ENCODE measurements at regions not wholly inside any gene's neighbourhood (a gene's known extent, or its start where the extent isn't known, plus 50 kb on each side); places are given as distances from the start of the nearest gene placed in this dataset.

GRCh38 chr11:70688142-70688541, 289.8 kb downstream of the CTTN start:
- no peak for DNase-seq

- DNase-seq = no peak
These were observed 291.4 kb downstream of the CTTN start for GRCh38 chr11:70689764-70690163.

GRCh38 chr11:70692131-70692530, 293.8 kb downstream of the CTTN start:
- DNase-seq = no peak

GRCh38 chr11:70694371-70694770, 296.0 kb downstream of the CTTN start:
- DNase-seq = no peak

DNA sequence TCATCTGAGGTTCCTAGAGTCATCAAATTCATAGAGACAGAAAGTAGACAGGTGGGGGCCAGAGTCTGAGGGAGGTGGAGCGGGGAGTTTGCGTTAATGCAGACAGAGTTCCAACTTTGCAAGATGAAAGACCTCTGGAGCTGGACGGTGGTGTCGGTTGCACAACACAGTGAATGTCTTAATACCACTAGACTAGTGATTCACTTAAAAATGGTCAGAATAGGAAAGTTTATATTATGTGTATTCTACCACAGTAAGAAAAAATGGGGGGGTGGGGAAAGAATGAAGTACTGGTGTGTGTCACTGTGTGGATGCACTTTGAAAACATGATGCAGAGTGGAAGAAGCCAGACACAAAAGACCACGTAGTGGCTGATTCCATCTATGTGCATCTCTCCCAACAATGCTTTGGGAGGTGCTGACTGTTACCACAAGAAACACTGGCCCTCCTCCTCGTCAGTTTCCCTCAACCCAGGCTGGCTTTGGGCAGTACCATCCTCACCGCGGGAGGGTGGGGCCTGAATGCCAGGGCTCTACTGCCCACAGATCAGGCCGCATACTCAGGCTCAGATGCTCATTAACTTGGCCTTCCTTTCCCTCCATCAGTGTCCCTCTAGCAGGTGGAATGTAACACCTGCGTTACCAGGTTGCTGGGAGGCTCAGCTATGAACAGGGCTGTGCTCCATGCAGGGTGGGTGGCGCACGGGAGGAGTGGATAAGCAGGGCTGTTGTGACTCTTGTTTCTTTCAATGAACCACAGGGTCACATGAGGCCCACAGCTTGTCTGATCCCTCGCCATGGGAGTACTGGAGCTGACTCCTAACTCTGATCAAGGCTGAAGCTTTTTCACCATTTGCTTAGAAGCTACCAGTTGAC, 297.0 kb downstream of the CTTN start:
- DNase-seq = no peak

DNA sequence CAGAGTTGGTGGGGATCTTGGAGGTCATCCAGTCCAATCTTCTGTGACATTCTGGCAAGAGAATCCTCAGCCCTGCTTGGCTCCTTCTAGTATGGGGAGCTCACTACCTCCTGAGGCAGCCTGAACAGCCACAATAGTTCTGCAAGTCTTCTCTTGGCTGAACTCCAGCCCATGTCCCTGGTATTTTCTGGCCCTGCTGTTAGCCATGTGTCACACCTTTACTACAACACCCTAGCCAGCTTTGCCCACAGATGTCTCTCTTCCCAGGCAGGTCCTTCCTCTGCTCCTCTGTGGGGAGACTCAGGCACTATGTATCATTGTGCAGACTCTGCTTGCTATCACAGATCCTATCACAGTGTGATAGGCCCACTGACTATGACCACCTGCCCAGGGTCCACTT, 297.7 kb downstream of the CTTN start:
- DNase-seq = no peak

- DNase-seq = no peak
These were observed 298.2 kb downstream of the CTTN start for GRCh38 chr11:70696564-70696963.

DNA sequence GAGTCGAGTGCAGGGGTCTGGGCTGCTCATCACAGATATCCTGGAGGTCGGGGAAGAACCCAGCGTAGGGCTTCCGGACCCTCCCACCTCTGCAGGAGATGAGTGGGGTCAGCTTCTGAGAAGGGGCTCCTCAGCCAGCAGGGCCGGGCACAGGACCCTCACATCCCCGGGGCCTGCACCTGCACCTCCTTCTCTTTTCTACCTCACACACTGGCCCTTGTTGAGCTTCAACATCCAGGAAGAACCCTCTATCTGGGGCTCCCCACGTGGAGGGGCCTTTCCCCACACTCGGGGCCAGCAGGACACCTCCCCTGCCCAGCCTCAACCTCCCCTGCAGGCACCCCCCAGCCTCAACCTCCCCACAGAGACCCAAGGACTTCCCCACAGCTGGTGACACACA, 299.4 kb downstream of the CTTN start:
- DNase-seq = no peak

GRCh38 chr11:70698871-70699270, 300.5 kb downstream of the CTTN start:
- no peak for DNase-seq

GRCh38 chr11:70699294-70700221, 301.2 kb downstream of the CTTN start:
- DNase-seq = no peak

- DNase-seq = no peak
These were observed 302.1 kb downstream of the CTTN start for GRCh38 chr11:70700453-70700852.

DNA sequence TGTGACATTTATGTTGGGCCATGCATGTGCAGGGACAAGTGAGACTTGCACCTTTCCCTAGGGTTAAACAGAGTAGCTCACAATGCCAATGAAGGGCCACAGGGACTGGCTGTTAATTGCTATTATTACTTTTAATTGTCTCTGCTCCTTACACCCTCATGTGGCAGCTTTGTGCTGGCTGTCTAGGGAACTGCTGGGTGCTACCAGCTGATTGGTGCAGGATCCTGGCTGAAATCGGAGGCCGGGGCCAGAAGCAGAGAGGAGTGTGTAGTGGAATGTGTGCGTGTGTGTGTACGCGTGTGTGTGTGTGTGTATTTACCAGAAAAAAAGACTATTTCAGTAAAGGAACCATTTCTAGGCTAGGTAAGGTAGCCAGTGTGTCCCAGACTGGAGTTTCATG, 302.5 kb downstream of the CTTN start:
- no peak for DNase-seq

- no peak for DNase-seq
These were observed 303.8 kb downstream of the CTTN start for GRCh38 chr11:70702040-70702648.

DNA sequence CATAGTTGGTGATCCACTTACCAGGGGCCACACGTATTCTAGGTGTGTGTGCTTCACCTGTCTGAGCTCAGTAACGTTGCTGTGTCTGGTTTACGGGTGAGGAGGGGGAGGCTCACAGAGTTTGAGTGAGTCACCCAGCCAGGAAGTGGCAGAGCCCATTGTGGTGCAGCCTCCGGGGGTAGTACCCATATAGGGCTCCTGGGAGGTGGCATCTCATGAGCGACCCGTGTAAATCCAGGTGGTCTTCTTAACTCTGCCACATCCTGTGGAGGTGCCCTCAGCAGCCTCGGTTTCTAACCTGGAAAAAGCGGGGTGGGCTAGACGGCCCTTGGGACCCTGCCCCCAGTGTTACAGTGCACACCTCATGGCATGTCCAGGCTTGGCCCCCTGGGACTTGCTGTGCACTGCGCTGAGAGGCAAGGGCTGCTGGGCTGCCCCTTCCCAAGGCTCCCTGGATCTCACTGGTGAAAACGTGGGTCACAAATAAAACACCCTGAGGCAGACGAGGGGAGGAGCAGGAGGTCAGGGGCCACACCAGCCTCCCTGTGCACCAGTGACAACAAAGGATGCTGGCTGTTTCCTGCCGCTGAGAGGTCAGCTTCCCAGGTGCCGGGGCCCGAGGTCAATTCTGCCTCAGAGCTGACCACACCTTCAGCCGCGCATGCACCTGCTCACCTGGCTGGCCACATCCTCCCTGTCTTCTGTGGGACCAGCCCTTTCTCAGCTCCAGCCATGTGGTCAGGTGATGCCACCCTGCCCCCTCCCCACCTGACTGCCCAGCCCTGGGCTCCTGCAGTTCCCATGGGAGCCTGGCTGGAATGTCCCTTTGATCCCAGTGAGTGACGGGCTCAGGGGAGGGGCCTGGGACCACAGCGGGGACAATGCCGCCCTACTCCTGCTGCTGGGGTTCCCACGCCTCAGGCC, 305.1 kb downstream of the CTTN start:
- no peak for DNase-seq

DNA sequence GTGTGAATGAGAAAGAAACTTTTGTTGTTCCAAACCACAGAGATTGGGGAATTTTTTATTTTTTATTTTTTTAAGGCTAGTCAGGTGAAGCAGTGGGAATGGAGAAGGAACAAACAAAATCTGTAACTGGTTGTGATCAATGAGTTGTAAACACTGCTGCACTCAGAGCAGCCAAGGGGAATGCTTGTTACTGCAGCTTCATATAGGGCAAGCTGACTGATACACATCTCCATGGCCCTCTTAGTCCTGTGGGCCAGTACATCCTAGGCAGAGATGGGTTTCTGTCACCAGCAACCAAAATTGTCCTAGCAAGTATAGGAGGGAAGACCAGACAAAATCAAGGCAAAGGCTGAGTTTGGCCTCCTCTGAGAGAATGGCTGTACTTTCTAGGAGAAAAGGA, 306.8 kb downstream of the CTTN start:
- DNase-seq = no peak

DNA sequence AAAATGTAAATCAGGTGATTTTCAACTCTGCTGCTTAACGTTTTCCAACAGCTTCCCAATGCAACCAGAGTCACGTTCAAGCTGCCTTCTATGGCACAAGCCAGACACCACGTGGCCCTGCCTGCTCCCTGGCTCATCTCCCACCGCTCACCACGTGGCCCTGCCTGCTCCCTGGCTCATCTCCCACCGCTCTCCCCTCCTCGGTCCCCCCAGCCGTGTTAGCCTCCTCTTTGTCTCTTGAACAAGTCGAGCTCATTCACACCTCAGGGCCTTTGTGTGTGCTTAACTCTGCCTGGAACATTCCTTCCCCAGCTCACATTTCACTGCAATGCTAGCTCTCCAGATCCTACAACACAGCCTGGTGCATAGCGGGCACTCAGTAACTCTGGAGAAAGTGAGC, 307.6 kb downstream of the CTTN start:
- DNase-seq = no peak

GRCh38 chr11:70707821-70708220, 309.5 kb downstream of the CTTN start:
- DNase-seq = no peak

DNA sequence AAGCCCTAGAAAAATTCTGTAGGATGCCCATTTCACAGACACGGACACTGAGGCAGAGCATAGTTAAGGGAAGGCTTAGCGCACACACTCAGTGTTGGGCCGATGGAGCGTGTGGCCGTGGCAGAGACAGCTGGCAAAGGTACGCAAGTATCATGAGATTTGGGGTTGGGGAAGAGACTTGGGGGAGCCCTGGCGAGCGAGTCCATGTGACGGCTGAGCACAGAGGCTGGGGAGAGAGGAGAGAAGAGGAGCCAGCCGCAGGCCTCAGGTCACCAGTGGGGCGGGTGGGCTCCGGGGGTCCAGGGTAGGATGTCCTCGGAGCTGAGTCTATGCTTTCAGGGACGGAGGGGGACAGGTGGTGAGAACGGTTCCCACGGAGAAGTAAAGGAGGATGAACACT, 311.3 kb downstream of the CTTN start:
- DNase-seq = no peak

- no peak for DNase-seq
These were observed 311.9 kb downstream of the CTTN start for GRCh38 chr11:70710192-70710591.

GRCh38 chr11:70710601-70711000, 312.3 kb downstream of the CTTN start:
- no peak for DNase-seq

- no peak for DNase-seq
These were observed 313.0 kb downstream of the CTTN start for GRCh38 chr11:70711095-70711910.

DNA sequence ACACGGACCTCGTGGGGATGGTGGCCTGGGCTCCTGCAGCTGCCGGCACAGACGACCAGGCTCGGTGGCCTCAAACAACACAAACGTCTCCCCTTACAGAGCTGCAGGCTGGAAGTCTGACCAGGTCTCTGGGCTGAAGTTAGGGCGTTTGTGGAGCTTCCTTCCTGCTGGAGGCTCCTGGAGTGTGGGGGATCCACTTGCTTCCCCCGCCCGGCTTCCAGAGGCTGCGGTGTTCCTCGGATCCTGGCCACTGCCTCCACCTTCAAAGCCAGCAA, 313.5 kb downstream of the CTTN start:
- DNase-seq = no peak
